ENCODE measurements at regions not wholly inside any gene's neighbourhood (a gene's known extent, or its start where the extent isn't known, plus 50 kb on each side); places are given as distances from the start of the nearest gene placed in this dataset.

GRCh38 chr16:50948268-50948930, 202.7 kb downstream of the SALL1 start:
- TF ChIP-seq CTCF (IDR thresholded peaks at IDR 0.05), result no peak
- no peak for TF ChIP-seq POLR2A (IDR thresholded peaks at IDR 0.05)

Data from tibial nerve (tissue), 3 donors.